ENCODE measurements at regions not wholly inside any gene's neighbourhood (a gene's known extent, or its start where the extent isn't known, plus 50 kb on each side); places are given as distances from the start of the nearest gene placed in this dataset.
A peak's percentile ranks its signal among the peaks of the same experiment; 100 is the strongest.

DNA sequence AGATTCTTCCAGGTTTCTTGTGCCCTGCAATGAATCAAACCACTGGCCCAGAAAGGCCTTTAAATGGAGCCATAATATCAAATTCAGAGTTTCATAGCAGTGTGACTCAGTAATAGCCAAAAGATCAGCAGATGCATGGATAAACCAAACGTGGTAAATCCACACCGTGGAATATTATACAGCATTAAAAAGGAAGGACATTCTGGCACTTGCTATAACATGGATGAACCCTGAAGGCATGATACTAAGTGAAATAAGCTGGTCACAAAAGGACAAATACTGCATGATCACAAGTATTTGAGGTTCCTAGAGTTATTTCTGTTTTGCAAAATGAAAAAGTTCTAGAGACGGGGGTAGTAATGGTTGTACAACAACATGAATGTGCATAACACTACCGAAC lies 140.1 kb downstream of the TOMM20 start:
- DNase-seq (ENCODE audit: low spot score): no peak

DNA sequence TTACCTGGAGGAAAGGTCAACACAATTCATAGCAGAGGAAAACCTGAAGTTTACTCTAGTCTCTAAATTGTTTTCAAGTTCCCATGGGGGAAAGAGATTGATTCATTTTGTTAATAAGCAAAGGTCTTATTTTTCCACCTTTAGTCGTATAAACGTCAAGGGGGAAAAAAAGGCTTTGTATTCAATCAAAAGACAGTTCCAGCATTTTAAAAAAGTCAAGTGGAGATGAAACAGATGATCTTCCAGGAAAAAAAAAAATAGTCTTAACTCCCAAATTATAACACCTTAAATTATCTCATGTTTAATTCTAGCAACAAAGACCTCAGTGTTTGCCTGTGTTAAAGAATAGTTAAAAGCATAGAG lies 140.5 kb downstream of the TOMM20 start:
- no peak for DNase-seq (ENCODE audit: low spot score)

DNA sequence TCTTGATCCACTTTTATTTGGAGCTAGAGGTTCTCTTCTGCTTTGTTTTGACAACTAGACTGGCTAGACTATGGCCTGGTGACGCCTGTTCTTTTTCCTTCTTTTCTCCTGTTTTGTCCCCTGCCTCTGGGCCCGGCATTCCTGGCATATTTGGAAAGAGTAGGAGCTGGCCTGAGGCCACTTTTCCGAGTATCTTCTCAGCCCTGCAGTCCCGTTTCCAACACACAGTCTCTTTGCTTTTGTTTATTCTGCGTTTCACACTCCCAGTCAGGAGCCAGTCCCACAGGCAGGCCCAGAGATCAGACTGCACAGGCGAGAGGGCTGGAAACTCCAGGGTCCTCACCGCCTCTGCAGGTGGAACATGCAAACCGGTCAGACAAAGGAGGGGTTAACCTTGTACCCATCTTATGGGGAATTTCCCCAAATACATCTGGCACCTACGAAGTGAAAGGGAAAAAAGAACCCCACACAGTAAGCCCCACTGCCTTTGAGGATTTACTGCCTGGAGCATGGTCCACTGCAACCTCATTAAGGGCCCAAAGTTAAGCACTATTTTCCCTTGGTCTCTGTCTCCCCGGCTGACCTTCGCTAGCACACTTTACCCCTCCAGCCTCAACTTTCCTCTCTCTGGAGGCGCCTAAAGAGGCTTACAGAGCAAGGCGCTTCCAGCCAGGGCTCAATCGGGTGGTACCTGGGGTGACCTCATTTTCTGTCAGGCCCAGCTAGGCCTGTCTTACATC lies 141.1 kb downstream of the TOMM20 start:
- DNase-seq (ENCODE audit: low spot score): peak; percentile 81

DNA sequence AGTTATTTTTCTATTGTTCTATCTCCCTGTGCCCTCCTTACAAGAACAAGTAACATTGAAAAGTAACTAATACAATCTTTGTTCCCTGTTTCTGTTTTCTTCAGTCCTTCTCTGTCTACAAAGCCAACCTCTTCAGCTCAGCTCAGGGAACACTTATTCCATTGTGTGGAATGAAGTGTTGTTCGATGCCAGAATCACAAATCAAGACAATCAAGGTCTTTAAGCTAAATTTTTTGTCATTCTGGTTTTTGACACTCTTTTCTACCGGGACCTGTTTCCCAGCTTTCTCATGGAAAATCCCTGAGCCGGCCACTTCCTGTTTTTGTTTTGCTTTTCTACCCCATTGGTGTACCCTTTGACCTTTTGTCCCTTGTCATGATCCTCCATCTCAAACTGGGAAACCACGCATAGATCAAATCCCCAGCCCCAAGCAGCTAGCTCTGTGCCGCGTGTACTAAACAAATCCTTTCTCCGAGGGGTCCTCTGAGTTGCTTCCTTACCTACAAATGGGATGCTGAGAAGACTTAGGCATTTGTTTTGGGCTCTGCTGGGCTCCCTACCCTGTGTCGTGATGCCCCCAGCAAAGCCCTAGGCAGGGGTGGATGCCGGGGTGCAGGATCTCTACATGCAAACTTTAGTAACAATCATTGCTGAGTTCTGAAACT lies 141.8 kb downstream of the TOMM20 start:
- no peak for DNase-seq (ENCODE audit: low spot score)

DNA sequence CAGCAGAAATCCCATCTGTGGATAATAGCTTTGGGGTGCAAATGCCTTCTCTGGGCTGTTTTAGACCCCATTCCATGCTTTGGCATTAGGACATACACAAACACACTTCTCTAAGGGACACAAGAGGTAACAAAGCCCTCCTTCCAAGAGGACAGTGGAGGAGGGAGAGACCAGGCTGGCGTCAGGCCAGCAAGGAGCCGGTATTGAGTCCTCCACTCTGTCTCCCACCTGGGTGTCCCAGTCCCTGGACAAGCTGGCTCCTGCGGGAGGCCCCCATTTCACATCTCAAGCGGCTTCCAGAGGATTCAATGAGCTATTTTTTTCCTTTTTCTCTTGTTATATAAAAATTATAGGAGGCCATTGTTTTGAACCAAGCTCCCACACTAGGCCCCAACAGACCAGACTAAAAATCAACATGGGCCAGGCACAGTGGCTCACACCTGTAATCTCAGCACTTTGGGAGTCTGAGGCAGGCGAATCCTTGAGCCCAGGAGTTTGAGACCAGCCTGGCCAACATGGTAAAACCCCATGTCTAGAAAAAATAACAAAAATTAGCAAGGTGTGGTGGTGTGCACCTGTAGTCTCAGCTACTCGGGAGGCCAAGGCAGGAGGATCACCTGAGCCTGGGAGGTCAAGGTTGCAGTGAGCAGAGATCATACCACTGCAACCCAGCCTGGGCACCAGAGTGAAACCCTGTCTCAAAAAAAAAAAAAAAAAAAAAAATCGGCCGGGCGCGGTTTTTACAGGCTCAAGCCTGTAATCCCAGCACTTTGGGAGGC lies 142.9 kb downstream of the TOMM20 start:
- DNase-seq (ENCODE audit: low spot score): no peak

DNA sequence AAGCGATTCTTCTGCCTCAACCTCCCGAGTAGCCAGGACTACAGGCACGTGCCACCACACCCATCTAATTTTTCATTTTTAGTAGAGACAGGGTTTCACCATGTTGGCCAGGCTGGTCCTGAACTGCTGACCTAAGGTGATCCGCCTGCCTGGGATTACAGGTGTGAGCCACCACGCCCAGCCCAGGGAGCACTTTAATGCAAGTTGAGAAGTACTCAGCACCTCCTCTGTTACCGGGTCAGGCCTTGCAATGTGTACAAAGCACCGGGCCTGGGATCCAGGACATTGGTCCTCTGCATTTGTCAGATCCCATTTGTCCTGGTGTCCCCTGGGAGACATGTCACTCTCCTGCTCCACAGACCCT lies 143.6 kb downstream of the TOMM20 start:
- DNase-seq (ENCODE audit: low spot score): no peak

DNA sequence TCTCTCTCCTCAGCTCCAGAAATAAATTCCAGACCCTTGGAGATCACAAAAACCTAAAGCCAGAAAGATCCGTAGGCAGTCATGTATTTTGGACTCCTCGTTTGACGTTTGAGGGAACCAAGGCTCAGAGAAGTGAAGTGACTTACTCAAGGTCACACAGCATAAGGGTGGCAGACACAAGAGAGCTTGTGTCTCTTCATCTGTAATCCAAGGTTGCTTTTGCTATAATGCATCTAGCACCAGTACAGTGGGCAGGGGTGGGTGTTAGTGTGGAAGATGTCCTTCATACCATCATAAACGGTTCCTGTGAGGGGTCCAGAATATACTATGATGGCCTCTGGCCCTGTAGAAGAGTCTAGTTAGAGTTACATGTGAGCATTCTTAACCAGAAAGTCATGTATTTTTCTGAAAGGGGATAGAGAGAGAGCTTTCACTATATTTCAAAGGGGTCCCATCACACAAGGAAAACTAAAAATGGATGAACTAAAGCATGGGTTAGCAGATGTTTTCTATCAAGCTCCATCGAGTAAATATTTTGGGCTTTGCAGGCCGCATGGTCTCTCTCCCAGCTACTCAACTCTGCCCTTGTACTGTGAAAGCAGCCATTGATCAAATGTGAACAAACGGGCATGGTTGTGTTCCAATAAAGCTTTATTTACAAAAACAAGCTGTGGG lies 144.9 kb downstream of the TOMM20 start:
- DNase-seq (ENCODE audit: low spot score): no peak

DNA sequence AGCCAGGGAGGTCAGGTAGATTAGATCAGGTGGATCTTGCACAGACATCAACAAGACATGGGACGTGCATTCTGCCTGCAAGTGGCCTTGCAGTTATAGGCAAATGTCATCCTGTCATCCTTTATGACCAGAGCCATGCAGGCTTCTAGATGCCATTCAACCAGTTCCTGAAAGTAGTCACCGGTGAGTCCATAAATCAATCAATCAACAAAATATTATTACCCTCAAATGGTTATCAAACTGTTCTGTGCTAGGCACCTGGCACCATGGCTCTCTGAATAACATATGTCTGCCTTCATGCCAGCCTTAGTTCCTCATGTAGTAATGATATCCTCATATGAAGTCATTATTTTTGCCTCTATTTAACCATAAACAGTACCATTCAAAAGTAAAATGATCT lies 146.9 kb downstream of the TOMM20 start:
- DNase-seq (ENCODE audit: low spot score): no peak

DNA sequence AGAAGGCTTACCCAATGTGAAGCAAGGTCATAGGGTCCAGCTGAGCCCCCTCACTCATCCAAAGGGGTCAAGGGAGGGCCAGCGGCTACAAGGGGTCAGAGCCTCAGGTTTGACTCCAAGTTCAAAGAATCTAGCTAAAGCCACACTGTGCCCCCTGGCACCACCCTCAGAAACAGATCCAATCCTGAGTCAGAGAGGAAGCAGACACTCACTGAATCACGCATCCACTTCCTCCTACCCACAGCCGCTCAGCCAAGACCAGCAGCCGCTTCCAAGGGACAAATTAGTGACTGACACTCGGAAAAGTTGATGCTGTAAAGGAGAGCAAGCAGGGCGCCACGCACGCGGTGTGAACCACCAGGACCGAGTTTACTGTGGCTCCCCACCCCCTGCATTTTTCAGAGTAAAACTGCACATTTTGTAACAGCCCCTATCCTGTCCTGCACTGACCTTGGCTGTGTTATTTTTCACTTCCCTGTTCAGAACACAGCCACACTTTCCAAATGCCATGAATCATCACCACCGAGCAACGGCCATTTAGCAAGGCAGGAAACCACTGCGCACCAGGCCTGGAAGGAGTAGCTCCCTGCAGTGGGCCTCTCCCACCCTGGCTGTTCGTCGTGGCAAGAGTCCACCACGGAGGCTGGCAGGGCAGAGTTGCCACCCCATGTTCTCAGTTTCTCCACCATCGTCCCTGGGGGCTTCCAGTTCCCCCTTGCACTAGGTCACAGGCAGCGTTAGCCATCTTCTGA lies 147.8 kb downstream of the TOMM20 start:
- peak; percentile 83 for DNase-seq (ENCODE audit: low spot score)

DNA sequence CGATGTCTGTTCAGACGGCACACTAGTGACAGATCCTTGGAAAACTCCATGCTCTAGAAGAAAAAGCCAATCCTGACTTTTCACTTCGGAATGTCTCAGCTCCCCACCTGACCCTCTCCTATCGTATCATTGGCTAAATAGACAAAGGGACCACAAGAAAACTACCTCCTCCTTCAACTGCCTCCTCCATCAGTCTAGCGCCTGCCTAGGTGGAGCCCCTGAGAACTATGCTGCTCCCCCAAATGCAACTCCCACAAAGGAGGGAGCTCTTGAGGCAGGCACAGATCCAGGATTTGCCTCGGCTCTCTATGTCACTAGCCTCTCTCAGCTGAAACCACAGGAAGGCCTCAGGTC lies 148.4 kb downstream of the TOMM20 start:
- no peak for DNase-seq (ENCODE audit: low spot score)

DNA sequence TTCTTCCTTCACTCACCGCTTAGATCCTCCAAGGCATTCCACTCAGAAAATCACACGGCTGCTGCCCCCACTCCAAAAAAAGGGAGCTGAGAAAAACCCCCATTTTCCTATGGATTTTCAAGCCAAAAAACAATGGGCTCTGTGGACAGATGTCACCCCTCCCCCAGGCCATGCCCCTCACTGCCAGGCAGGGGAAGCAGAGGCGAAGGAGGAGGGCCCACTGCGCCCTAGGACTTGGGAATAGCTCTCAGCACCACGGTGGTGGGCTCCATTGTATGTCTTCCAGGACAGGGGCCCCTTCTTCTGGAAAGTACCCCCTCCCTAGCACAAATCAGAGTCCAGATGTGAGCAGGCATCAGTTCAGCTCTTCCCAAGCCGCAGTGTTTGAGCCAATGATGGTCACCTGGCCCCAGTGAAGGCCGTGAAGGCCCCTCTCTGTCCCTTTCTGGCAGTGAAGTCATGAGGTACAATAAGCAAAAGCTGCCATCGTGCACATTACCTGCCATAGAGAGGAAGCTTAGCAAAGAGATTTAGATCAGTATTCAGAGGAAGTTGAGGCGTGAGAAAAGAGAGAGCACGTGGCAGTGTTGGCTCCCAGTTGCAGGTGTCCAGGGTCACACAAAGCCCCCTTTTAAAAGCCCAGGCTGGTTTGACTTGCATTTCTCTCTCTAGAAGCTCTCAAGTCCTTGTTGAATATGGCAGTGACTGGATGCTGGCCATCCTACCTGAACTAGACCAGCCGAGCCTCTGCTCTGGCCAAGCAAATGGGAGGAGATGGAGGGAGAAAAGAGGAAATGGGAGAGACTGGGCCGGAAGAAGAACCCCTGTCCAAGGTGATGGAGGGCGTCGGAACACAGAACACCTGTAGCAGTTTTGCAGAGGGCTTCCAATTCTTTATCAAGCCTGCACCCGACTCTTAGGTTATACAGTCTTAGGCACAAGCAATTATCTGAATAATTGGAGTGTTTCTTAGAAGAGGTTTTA lies 149.0 kb downstream of the TOMM20 start:
- no peak for DNase-seq (ENCODE audit: low spot score)

DNA sequence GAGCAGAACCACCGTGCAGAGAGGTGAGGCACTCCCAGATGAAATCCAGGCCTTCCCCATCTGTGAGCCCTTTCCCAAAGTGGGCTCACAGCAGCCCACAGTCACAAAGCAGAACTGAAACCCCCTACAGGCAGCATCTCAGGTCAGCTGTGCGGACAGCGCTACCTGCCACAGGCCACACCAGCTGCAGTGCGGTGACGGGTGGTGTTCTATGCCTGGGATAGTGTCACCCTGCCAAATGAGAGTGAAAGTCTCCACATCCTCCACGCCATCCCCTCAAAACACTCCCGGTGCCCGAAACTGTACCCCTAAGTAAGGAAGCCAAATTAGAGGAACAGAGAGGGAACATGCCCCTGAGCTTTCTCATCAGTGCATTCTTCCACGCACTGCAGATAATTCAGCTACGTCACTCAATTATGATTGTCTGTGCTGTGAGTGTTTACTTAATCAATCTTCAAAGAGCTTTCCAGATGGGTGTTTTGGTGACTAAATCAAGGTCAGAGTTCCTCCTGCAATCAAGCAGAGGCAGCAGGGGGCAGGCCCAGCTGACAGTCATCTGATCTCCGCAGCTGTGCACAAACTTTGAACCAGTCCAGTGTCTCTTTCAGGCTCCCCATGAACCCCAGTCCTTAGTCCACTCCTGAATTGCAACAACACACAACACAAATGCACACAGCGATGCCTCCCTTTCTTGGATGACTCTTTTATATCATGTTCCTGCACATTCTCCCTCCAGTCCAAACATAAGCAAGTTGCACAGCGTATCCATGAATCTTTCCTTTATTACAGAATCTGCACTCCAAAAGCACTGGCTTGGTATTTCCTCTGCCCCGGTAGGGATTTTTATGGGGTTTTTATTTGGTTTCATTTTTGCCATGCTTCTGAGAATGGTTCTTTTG lies 150.0 kb downstream of the TOMM20 start:
- DNase-seq (ENCODE audit: low spot score): no peak

DNA sequence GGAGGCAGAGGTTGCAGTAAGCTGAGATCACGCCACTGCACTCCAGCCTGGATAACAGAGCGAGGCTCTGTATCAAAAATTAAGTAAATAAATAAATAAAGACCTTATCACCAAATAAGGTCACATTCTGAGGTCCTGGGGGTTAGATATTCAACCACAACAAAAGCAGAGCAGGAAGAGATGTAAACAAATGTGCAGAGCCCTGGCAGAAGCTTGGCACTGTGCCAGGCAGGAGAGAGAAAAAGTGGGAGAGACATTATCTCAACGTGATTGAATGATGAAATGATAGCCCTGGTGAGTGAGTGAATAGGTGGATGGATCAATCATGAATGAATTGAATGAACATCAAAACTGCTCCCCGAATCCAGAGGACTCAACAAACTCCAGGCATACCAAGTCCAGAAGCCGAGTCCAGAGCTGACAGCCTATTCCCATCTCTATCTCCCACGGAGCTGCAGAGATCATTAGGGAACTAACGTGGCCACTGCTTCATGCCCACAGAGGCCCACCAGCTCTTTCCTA lies 150.7 kb downstream of the TOMM20 start:
- no peak for DNase-seq (ENCODE audit: low spot score)

DNA sequence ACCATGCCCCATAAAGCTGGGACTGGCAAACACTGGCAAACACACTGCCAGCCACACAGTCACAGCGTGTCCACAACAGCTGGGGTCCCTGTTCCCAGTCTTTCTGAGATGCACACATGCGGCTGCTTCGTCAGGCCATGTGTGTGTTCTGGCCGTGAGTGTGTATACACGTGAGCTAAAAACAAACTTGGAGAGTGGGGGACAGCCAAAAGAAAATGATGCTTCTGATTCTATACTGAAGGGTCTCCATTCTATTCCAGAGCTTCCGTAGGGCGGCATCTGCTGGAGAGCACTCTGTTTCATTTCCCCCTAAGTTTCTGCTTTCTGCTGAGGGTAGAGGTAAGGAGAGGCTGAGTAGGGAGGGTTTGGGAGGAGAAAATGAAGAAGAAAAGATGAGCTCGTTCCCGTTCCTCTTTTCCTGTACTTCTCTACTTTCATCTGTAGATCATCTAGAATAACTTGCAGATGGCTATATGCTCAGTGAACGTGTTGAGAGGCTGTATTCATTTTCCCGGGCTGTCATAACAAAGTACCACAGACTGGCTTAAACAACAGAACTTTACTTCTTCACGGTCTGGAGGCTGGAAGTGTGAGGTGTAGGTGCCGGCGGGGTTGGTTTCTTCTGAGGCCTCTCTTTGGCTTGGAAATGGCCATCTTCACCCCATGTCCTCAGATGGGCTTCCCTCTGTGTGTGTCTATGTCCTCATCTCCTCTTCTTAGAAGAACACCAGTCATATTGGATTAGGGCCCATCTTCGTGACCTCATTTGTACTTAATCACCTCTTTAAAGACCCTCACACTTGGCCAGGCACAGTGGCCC lies 151.6 kb downstream of the TOMM20 start:
- no peak for DNase-seq (ENCODE audit: low spot score)

DNA sequence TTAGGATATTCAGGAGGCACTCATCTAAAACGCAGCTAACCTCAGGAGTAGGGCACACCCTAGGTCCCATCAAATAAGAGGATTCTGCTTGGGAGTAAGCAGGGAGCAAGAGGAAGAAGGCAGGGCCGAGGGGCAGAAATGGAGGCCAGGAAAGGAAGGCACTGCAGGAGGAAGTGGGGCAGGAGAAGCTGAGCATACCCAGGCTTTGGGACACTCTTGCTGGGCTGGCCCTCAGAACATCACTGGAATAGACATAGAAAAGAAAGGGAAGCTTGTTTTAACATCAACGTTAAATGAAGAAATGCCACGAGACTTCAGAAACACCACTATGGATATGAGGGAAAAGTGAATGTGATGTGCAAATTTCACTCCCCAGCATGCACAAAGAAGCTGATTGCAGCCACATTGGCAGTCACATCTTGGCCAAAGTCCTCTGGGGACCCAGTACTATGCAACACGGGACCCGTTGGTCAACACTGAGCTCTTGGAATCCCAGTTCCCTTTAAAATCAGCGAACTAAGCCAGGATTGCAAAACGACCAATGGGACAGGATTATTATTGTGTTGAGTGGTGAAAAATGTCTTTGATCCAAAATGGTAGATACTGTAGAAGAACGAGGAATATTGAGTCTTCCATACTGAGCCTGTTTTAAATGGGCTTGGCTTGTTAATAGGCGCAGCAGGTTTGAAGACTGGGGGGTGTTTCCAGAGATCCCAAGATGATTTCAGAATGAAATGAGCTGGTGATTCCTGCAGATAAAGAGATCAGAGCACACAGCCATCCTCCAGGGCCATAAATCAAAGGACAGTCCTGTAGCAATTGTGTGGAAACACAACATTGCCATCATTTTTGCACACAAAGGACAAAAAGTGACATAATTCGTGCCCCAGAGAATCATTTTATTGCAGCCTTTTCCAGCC lies 152.4 kb downstream of the TOMM20 start:
- no peak for DNase-seq (ENCODE audit: low spot score)

DNA sequence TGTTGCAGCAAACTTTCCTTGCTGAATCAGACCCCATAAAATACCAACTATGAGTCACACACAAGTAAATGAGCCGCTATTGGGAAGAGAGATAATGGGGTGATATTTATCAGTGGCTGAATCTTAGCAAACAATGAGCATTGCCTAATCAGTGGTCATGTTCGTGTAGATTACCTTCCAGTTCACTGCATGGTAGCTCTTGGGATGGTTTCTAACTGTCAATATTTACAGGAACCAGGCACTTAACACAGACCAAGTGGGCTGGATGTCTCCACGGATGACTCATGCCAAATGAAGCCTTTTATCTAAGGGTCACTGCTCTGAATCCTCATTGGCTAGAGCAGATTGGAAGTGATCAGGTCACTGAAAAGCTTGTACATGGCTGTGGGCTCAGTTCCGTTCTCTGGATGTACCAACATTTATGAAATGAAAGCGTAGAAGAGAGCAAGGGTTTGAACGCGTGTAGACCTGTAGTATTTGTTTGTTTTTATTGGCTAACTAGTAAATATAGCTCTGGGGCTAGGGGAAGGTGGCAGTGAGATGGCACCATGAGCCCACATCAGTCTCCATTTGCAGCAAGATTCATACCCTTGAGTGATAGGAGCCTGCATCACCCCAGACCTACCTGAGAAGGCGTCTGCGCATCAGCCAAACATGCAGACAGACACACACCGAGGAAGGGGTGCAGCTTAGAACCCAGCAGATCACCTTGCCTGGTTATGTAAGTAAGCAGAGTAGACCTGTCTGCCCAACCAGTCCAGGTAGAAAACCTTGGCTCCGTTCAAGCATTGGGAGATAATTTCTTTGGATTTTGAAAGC lies 153.3 kb downstream of the TOMM20 start:
- DNase-seq (ENCODE audit: low spot score): peak; percentile 74

All from AG08395 (cell line).